ENCODE measurements at regions not wholly inside any gene's neighbourhood (a gene's known extent, or its start where the extent isn't known, plus 50 kb on each side); places are given as distances from the start of the nearest gene placed in this dataset.

DNA sequence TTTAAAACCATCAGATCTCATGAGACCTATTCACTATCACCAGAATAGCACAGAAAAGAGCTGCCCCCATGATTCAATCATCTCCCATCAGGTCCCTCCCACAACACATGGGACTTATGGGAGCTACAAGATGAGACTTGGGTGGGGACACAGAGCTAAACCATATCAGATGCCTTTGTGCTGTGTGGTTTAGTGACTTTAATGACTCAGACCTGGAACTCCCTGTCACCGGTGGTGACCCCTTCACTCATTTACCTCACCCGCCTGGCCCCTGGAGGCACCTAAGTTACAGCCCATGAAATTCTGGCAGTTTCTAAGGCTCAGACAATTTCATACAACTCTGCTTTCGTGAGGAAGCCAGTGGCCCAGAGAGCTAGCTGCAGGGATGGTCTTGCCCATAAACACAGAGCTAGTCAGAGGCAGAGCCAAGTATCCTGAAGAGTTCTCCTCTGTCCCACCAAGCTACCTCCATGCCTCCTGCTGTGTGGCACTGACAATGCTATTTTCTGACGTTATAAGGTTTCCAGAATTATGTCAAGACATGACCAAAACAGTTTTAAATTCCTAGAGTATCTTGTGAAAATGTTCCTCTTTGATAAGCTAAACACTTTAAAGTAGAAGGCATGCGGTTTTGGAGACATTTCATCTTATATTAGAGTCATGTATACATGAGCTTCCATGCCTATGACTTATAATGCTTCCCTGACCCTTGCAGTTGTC lies 231.1 kb upstream of the IL12A start:
- Histone ChIP-seq H3K27ac (ENCODE audit: low read depth, low read length) (no peak overlapping the region), H3K36me3 (ENCODE audit: control insufficient read depth in 3 of 3, insufficient read depth in 3 of 3, low read length in 3 of 3) (no peaks in the 10 kb centered on the region), H3K4me1 (ENCODE audit: control insufficient read depth in 3 of 3, insufficient read depth in 3 of 3, low read length in 3 of 3) (peaks cover 0 to 4% (median 0%) of the 10 kb centered on the region in 3 donors), H3K27me3 (ENCODE audit: control insufficient read depth in 3 of 3, insufficient read depth in 3 of 3, low read length in 3 of 3) (no peaks in the 10 kb centered on the region), H3K4me3 (ENCODE audit: low read length in 3 of 3) (no peak overlapping the region), H3K9ac (ENCODE audit: low read depth in 1 of 3, low read length in 3 of 3) (no peak overlapping the region), H3K9me3 (ENCODE audit: control insufficient read depth in 3 of 3, low read length in 3 of 3) (no peaks in the 10 kb centered on the region)

DNA sequence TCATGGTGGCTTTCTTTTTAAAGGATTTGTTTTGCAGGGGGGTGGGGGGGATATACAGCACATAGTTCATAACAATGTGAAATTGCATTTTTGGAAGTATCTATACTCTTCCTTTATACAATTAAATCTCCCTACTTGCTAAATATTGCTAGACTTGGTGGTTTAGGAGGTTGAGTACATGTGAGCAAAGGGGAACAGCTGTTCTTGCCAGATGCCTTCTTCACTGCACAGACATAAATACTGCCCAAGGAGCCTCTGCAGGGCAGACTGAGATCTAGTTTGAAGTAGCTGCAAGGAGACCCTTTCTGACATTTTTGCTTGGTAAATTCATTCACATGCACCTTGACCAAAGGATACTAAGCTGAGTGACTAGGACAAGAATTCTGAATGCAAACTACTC lies 228.6 kb upstream of the IL12A start:
- Histone ChIP-seq H3K9ac (ENCODE audit: low read depth in 1 of 3, low read length in 3 of 3) (no peak overlapping the region), H3K27me3 (ENCODE audit: control insufficient read depth in 3 of 3, insufficient read depth in 3 of 3, low read length in 3 of 3) (peaks cover 0 to 6% (median 0%) of the 10 kb centered on the region in 3 donors), H3K4me1 (ENCODE audit: control insufficient read depth in 3 of 3, insufficient read depth in 3 of 3, low read length in 3 of 3) (peaks cover 9 to 13% (median 11%) of the 10 kb centered on the region in 3 donors), H3K9me3 (ENCODE audit: control insufficient read depth in 3 of 3, low read length in 3 of 3) (no peaks in the 10 kb centered on the region), H3K36me3 (ENCODE audit: control insufficient read depth in 3 of 3, insufficient read depth in 3 of 3, low read length in 3 of 3) (no peaks in the 10 kb centered on the region), H3K4me3 (ENCODE audit: low read length in 3 of 3) (no peak overlapping the region), H3K27ac (ENCODE audit: low read depth, low read length) (no peak overlapping the region)

DNA sequence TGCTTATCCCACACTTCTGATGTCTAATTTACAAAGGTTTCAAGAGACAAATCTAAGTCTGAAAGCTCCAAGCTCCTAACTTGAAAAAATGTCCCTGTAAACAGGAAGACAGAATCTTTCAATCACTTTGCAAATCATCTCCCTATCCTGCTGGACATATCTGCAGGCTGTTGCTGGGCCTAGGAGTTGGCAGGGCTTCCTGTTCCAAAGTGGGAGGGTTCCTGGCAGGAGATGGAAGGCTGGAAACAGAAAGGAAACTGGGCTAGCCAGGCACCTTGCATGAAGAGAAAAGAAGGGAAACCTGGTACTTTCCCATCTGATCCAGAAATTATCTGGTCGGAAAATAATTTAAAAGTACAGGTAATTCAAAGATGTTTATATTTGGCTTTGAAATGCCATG lies 227.3 kb upstream of the IL12A start:
- Histone ChIP-seq H3K9me3 (ENCODE audit: control insufficient read depth in 3 of 3, low read length in 3 of 3) (no peaks in the 10 kb centered on the region), H3K36me3 (ENCODE audit: control insufficient read depth in 3 of 3, insufficient read depth in 3 of 3, low read length in 3 of 3) (no peaks in the 10 kb centered on the region), H3K4me3 (ENCODE audit: low read length in 3 of 3) (no peak overlapping the region), H3K27ac (ENCODE audit: low read depth, low read length) (peak overlapping the region; percentile 86), H3K9ac (ENCODE audit: low read depth in 1 of 3, low read length in 3 of 3) (no peak overlapping the region), H3K4me1 (ENCODE audit: control insufficient read depth in 3 of 3, insufficient read depth in 3 of 3, low read length in 3 of 3) (peaks cover 21 to 25% (median 22%) of the 10 kb centered on the region in 3 donors), H3K27me3 (ENCODE audit: control insufficient read depth in 3 of 3, insufficient read depth in 3 of 3, low read length in 3 of 3) (peaks cover 0 to 6% (median 0%) of the 10 kb centered on the region in 3 donors)

DNA sequence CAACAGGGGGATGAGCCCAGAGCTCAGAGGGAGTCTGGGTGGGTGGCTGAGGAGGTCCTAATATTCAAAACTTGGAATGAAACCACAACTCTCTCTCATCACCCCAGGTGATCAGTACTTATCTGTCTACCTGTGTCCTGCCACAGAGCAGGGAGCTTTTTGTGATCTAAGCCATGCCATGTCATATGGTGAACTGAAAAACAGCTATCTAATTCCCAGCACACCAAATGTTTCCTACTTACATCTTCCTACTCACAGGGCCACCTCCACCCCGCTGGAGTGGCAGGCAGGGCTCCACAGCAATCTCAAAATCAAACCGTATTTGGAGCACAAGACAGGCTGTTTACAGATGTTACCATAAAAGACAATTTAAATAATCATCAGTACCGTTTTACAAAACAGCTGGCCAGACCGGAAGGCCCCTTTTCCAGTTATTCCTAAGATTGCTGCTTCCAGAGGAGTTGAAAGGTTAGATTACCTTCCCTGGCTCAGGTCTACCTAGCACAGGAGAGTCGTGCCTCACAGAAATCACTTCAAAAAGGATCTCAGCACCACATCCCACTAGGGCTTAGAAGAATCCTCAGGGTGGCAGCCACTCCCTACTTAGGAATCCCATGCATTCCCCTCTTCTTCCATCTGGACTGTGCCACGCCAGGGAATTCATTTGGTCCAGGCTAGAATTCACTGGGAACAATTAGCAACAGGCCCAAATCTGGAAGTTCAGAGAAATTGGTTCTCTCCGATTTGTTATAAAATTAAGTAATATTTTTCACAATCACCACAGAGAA lies 226.6 kb upstream of the IL12A start:
- Histone ChIP-seq H3K27me3 (ENCODE audit: control insufficient read depth in 3 of 3, insufficient read depth in 3 of 3, low read length in 3 of 3) (peaks cover 0 to 6% (median 0%) of the 10 kb centered on the region in 3 donors), H3K9me3 (ENCODE audit: control insufficient read depth in 3 of 3, low read length in 3 of 3) (no peaks in the 10 kb centered on the region), H3K27ac (ENCODE audit: low read depth, low read length) (peak overlapping the region; percentile 86), H3K36me3 (ENCODE audit: control insufficient read depth in 3 of 3, insufficient read depth in 3 of 3, low read length in 3 of 3) (no peaks in the 10 kb centered on the region), H3K9ac (ENCODE audit: low read depth in 1 of 3, low read length in 3 of 3) (no peak overlapping the region), H3K4me3 (ENCODE audit: low read length in 3 of 3) (no peak overlapping the region), H3K4me1 (ENCODE audit: control insufficient read depth in 3 of 3, insufficient read depth in 3 of 3, low read length in 3 of 3) (peaks cover 21 to 25% (median 22%) of the 10 kb centered on the region in 3 donors)

DNA sequence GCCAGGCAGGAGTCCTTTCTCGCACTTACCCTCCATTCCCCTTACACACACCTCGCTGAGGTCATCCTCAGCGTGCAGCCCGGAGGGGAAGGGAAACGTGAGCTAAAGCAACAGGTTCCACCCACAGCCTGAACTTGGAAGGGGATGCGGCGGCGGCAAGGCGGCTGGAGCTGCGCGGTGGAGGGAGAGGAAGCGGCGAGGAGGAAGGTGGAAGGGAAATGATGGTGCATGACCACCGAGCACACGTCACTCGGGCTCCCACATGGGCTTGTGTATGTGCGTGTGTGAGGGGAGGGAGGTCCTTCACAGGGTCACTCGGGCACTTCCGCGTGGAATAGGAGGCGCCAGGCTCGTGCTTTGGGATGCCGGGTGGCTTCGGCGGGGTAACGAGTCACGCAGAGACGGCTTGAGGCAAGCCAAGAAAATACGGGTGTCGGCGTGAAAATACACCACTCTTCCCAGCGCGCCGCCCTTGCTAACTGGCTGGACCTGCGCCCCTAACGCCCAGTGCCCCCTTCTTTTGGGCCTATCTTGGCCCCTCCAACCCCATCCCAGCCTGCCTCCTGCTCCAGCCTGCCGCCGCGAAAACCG lies 225.5 kb upstream of the IL12A start:
- peaks cover 0 to 6% (median 0%) of the 10 kb centered on the region in 3 donors for H3K27me3 ChIP-seq (ENCODE audit: control insufficient read depth in 3 of 3, insufficient read depth in 3 of 3, low read length in 3 of 3)
- no peaks in the 10 kb centered on the region for H3K9me3 ChIP-seq (ENCODE audit: control insufficient read depth in 3 of 3, low read length in 3 of 3)
- H3K4me3 ChIP-seq (ENCODE audit: low read length in 3 of 3) = peak overlapping the region; percentile 77 to 84 (median 83)
- peaks cover 21 to 25% (median 22%) of the 10 kb centered on the region in 3 donors for H3K4me1 ChIP-seq (ENCODE audit: control insufficient read depth in 3 of 3, insufficient read depth in 3 of 3, low read length in 3 of 3)
- H3K27ac ChIP-seq (ENCODE audit: low read depth, low read length) = peak overlapping the region; percentile 86
- H3K9ac ChIP-seq (ENCODE audit: low read depth in 1 of 3, low read length in 3 of 3) = peak overlapping the region; percentile 34 to 81 (median 70)
- H3K36me3 ChIP-seq (ENCODE audit: control insufficient read depth in 3 of 3, insufficient read depth in 3 of 3, low read length in 3 of 3) = no peaks in the 10 kb centered on the region

DNA sequence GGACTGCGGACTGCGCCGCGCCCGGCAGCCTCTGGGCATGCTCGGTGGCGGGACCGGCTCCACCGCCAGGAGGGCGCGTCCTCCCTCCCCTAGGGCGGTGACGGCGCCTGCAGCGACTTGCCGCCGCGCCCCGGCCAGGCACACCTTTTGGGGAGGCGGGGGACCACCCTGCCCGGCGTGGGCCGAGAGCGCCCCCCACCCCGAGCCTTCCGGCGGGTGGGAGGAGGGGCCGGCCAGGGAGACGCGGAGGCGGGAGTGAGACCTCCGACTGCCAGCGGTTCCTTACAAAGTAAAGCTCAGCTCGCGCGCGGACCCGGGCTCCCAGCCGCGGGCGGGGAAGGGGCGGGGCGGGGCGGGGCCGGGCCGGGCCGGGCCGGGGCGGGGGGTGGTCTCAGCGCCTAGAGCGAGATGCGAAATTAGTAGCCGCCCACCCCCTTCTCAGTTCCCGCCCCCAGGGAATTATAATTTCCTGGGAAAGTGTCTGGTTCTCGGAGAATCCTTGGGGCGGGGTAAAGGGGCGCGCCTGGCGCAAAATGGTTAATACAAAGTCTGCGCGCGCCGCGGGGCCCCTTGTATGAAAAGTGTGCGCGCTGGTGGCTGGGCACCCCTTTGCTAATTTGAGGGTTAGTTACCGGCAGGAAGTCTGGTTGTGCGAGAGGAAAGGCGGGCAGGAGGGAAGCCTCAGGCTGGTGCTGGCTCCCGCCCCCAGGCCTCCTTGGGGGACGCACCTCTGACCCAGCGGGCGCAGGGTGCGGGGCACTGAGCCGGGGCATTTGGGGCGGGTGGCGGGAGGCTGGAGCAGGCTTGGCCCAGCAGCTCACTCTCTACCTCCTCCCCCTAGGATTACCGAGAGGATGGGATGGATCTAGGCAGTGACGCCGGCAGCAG lies 224.8 kb upstream of the IL12A start:
- Histone ChIP-seq H3K36me3 (ENCODE audit: control insufficient read depth in 3 of 3, insufficient read depth in 3 of 3, low read length in 3 of 3) (peaks cover 0 to 2% (median 0%) of the 10 kb centered on the region in 3 donors), H3K4me3 (ENCODE audit: low read length in 3 of 3) (peak overlapping the region; percentile 77 to 84 (median 83)), H3K4me1 (ENCODE audit: control insufficient read depth in 3 of 3, insufficient read depth in 3 of 3, low read length in 3 of 3) (peaks cover 21 to 25% (median 22%) of the 10 kb centered on the region in 3 donors), H3K9ac (ENCODE audit: low read depth in 1 of 3, low read length in 3 of 3) (peak overlapping the region; percentile 76 to 81 (median 81)), H3K27ac (ENCODE audit: low read depth, low read length) (peak overlapping the region; percentile 88), H3K9me3 (ENCODE audit: control insufficient read depth in 3 of 3, low read length in 3 of 3) (no peaks in the 10 kb centered on the region), H3K27me3 (ENCODE audit: control insufficient read depth in 3 of 3, insufficient read depth in 3 of 3, low read length in 3 of 3) (peaks cover 0 to 6% (median 0%) of the 10 kb centered on the region in 3 donors)

DNA sequence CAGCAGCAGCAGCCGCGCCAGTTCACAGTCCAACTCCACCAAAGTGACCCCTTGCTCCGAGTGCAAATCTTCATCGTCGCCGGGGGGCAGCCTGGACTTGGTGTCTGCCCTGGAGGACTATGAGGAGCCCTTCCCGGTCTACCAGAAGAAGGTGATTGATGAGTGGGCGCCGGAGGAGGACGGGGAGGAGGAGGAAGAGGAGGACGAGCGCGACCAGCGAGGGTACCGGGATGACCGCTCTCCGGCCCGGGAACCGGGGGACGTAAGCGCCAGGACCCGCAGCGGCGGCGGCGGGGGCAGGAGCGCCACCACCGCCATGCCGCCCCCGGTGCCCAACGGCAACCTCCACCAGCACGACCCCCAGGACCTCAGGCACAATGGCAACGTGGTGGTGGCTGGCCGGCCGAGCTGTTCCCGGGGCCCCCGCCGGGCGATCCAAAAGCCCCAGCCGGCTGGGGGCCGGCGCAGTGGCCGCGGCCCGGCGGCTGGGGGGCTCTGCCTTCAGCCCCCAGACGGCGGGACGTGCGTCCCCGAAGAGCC lies 224.1 kb upstream of the IL12A start:
- peak overlapping the region; percentile 76 to 81 (median 77) for H3K9ac ChIP-seq (ENCODE audit: low read depth in 1 of 3, low read length in 3 of 3)
- peaks cover 0 to 2% (median 0%) of the 10 kb centered on the region in 3 donors for H3K36me3 ChIP-seq (ENCODE audit: control insufficient read depth in 3 of 3, insufficient read depth in 3 of 3, low read length in 3 of 3)
- H3K27ac ChIP-seq (ENCODE audit: low read depth, low read length) = peak overlapping the region; percentile 88
- no peaks in the 10 kb centered on the region for H3K9me3 ChIP-seq (ENCODE audit: control insufficient read depth in 3 of 3, low read length in 3 of 3)
- H3K27me3 ChIP-seq (ENCODE audit: control insufficient read depth in 3 of 3, insufficient read depth in 3 of 3, low read length in 3 of 3) = peaks cover 0 to 6% (median 0%) of the 10 kb centered on the region in 3 donors
- H3K4me1 ChIP-seq (ENCODE audit: control insufficient read depth in 3 of 3, insufficient read depth in 3 of 3, low read length in 3 of 3) = peaks cover 21 to 25% (median 22%) of the 10 kb centered on the region in 3 donors
- peak overlapping the region; percentile 66 to 77 (median 76) for H3K4me3 ChIP-seq (ENCODE audit: low read length in 3 of 3)

DNA sequence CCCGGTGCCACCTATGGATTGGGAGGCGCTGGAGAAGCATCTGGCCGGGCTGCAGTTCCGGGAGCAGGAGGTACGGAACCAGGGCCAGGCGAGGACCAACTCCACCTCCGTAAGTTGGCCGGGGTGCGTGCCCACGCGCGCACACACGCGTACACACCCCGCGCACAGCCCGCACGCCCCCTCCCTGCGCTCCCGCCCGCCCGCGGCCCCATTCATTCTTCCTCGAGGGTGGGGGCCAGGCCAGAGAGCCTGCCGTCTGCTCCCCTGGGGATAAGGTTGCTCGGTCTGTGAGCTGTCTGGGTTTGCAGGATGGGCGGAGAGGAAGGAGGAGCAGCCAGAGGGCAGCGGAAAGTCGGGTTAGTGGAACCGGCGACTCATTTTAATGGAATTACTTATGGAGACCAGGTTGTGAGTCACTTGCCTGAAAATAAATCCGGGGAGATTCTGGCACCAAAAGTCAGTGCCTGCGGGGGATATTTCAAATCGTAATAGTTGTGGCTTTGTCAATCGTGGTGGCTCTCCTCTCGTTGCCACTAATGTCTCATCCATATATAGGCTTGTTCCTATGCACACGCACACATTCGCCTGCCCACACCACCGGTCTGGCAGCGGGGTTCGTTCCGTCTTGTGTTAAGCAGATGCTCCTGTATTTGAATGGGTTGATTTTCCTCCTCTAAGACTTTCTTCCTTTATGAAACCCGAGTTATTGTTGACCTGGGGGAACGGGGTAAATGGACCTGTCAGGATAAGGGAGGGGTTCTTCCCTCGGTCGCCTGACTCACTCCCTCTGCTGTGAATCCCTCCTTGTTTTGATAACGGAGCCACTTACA lies 223.4 kb upstream of the IL12A start:
- peak overlapping the region; percentile 66 to 77 (median 76) for H3K4me3 ChIP-seq (ENCODE audit: low read length in 3 of 3)
- H3K27me3 ChIP-seq (ENCODE audit: control insufficient read depth in 3 of 3, insufficient read depth in 3 of 3, low read length in 3 of 3) = peaks cover 0 to 6% (median 0%) of the 10 kb centered on the region in 3 donors
- H3K36me3 ChIP-seq (ENCODE audit: control insufficient read depth in 3 of 3, insufficient read depth in 3 of 3, low read length in 3 of 3) = peaks cover 0 to 2% (median 0%) of the 10 kb centered on the region in 3 donors
- peaks cover 21 to 25% (median 22%) of the 10 kb centered on the region in 3 donors for H3K4me1 ChIP-seq (ENCODE audit: control insufficient read depth in 3 of 3, insufficient read depth in 3 of 3, low read length in 3 of 3)
- H3K9ac ChIP-seq (ENCODE audit: low read depth in 1 of 3, low read length in 3 of 3) = peak overlapping the region; percentile 76 to 81 (median 77)
- peak overlapping the region; percentile 88 for H3K27ac ChIP-seq (ENCODE audit: low read depth, low read length)
- no peaks in the 10 kb centered on the region for H3K9me3 ChIP-seq (ENCODE audit: control insufficient read depth in 3 of 3, low read length in 3 of 3)
